GM18907 (cell line): ENCODE measurements at regions not wholly inside any gene's neighbourhood (a gene's known extent, or its start where the extent isn't known, plus 50 kb on each side); places are given as distances from the start of the nearest gene placed in this dataset.
"Not testable (repeated sequence)": the region's sequence is repeated elsewhere in the genome, so short reads cannot be mapped to it uniquely, and the experiment has no call there.

Experiments
- ATAC-seq: cut with Tn5 transposase; IDR thresholded peaks from one replicate; pipeline ENCODE4 v1.9.1; 2021; ENCODE audit warnings: mild to moderate bottlenecking, moderate library complexity; ENCODE audit not compliant: unreplicated experiment

DNA sequence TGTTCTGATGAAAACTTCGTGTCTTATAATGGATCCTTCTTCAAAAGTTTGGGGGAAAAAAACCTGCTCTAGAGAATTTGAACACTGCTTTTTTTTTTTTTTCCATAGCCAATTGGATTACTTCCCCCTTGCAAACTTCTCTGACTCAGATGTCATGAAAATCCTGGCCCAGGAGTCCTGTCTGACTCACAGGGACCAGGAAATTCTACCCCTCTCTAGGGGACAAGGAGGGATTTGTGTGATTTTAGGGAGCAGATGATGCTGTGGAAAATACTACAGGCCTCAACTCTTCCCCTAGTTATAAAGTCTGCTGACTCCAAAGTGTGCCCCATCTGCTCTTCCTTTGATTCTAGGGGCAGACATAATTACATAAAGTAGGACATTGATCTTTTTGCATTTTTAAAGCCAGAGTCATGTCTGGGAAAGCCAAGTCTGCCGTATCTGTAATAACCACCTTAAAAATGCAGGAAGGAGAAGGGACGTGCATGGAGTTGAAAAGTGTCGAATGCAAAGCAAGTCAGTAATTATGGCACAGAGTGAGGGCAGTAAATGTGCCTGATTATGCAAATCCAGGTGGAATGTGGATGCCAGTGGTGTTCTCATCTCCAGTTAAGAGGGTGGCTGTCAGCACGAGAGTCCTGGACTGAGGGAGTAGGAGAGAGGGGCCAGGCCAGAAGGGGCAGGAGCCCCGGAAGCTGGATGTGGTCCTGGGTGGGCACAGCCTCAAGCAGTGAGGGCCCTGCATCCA lies 144.3 kb upstream of the SULF2 start:
- ATAC-seq: no peak

DNA sequence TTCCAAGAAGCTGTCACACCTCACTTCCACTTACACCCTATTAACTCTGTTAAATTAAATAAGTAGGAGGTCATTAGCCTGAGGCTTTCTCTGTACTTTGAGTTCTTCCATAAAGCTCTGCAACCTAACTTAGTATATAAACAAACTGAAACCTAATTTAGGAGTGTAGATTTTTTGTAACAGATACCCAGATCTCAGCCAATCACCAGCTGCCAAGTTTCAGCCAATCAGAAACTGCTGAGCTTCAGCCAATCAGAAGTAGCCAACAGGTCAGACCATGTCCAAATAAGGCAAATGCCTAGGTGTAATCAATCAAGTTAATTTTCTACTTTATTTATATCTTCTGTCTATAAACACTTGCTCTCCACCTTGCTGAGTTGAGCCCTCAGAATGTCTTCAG lies 142.7 kb upstream of the SULF2 start:
- no peak for ATAC-seq

DNA sequence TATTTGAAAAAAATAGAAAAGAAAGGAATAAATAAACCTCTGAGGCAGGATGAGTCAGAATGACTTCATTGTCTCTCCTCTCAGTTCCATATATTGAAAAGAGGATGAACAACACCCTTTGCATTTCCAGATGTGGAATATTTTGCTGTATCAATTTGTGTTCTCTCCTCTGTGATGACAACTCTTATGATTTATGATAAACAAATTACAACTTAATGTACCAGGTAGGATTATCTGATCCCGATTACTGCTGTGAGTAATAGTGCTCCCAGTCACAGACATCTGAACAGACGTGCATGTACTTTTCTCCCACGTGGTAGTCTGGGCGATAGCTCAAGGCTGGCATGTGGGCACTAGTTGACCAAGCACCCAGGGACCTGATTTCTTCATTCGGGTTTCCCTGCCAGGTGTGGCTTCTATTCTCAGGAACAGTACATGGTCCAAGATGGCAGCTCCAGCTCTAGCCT lies 142.1 kb upstream of the SULF2 start:
- ATAC-seq: no peak

DNA sequence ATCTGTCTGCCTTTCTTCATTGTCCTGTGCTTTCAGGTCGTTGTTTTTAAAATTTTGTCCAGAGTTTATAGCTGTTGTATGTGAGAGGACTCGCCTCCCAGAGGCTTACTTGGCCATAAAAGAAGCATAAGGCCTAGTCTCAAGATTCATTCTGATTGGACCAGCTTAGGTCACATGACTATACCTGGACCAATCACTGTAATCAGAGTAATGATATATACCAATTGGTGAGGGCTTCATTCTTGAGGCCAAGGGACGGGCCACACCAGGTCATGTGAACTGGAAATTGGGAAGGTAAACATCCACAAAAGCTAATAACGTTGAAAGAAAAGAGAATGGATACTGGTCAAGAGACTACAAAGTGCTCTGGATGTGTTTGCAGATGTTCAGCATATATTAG lies 141.4 kb upstream of the SULF2 start:
- no peak for ATAC-seq

DNA sequence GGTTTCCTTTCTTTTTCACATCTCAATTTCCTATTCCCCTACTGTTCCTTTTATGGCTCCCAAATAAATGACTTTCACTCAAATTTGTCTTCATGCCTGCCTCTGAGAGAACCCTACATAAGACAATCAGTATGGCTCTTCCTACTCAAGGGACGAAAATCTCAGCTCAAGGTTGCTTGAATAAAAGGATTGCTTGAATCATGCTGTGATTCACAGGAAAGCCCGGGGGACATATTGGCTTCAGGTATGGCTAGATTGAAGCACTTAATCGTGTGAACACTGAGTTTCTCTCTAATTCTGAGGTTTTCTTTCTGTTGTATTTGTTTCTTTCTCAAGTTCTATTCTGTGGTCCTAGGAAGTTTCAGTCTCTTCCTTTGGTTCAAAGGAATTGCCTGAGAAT lies 140.3 kb upstream of the SULF2 start:
- no peak for ATAC-seq

DNA sequence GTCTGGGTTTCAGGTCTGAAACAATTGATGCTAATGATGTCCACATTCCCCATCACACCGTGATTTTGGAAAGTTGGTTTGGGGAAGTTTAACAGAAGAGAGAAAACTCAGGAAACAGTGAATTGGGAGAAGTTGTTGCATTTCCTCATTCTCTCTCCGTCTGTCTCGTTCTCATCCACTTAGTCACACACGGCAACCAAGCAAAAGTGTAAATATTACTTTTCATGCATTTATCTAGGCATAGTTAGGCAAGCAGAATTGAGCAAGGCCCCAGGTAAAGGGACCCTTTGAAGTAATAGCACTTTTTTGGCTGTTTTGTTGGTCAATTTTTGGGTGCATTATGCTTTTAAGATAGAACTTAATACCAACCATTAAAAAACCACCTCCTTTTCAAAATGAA lies 137.0 kb upstream of the SULF2 start:
- ATAC-seq: no peak

DNA sequence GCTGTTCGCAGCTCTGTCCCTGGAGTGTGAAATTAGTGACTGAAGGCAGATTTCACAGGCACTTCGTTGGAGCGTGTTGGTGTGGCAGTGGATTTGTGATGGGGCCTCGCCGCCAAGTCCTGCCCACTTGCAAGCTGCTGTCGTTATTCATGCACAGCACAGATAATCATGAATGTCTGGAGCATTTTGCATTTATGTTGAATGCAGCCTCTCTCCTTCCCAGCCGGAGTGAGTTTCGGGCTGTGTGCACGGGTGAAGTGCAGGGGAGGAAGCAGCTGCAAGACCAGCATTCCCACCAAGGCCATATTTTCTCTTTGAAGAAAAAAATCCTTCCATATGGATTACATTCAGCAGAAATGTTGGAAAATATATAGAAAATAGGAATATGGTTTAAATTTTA lies 136.5 kb upstream of the SULF2 start:
- not testable (repeated sequence) for ATAC-seq

DNA sequence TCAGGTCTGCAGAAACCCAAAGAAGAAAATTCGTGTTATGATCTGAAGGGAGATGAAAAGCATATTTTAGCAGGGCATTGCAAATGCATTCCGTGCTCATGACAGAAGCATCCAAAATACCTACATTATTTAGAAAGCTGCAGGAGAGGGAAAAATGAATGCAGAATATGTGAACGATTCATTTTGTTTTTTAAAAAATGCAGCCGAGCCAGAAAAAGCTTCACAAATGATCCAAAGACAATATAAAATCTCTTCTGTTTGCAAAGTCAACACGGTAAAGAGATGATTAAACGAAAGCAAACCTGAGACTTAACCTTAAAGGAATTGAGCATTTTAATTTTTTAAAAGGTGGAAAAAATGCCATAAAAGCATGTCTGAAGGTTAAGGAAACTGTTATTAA lies 136.1 kb upstream of the SULF2 start:
- no peak for ATAC-seq

DNA sequence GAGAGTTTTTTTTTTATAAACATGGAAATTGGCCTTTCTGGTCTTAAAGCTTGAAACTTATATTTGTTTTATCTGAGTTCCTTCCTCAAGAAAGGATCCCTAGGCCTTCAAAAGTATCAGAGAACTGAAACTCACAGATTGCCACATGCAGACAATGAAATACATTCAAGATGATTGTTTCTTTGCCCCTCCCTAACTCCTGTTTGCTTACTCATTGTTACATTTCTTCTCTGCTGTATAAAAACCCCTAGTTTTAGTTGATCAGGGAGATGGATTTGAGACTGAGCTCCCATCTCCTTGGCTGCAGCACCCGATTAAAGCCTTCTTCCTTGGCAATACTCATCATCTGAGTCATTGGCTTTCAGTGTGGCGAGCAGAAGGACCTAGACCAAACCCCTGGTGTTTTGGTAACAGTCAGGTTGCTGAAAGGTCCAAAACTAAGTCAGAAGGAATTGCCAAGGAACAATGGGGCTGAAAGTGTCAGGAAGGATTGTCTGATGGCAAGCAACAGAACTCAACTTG lies 132.3 kb upstream of the SULF2 start:
- ATAC-seq: no peak

DNA sequence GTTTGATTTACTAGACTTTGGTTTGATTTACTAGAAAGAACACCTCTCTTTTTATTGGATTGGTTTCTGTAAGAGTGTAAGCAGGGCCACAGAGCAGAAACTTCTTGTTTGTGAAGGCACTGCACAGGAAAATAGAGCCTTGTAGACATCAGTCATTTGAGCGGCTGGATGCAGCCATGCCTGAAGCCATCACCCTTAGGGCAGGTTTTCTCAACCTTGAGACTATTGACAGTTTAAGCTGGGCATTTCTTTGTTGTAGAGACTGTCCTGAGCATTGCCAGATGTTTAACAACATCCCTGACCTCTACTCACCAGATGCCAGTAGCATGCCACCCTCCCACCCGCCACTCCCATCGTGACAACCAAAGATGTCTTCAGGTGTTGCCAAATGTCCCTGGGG lies 130.2 kb upstream of the SULF2 start:
- ATAC-seq: no peak

DNA sequence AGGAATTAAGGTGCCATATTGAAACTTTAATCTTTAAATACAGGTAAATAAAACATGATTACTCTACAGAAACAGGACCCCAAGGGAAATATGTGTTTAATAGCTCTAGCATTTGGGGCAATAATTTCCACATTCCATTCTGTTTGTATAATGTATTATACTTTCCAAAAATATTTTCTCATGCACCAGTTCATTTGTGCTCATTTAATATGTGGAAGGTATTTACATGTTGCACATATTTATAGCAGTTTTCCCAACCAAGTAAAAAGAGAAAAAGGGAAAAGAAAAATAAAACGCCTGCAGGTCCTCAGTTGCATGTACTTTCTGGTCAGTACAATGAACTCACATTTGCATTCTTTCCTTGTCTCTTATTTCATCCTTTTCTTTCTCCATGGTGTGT lies 129.5 kb upstream of the SULF2 start:
- no peak for ATAC-seq

DNA sequence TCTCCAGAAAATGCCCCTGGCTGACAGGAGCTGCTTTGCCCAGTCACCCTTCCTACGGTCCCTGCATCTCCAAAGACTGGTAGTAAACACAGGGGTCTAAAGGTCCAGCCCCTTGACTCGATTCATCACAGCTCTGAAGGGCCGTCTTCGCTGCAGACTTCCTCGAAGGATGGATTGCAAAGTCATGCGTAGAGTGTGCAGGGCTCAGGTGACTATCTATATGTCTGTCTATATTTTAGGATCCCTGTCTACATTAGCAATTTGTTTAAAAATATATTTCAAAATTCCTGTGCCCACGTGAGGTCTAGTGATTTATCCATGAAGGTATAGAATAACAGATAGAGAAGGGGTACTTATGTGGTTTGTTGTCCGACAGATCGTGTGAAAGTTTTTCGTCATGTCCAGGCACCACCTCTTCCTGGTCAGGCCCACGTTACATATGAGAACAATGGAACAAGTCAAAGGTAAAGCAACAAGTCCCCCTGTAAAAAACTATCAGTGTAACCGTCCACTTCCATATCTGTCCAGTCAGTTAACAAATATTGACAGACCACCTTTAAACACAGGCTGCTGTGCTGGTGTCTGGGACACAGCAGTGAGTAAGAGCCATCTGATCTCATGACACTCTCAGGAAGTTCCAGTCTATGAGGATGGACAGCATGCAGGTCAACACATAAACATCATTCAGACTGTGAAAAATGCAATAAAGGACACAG lies 127.7 kb upstream of the SULF2 start:
- not testable (repeated sequence) for ATAC-seq

DNA sequence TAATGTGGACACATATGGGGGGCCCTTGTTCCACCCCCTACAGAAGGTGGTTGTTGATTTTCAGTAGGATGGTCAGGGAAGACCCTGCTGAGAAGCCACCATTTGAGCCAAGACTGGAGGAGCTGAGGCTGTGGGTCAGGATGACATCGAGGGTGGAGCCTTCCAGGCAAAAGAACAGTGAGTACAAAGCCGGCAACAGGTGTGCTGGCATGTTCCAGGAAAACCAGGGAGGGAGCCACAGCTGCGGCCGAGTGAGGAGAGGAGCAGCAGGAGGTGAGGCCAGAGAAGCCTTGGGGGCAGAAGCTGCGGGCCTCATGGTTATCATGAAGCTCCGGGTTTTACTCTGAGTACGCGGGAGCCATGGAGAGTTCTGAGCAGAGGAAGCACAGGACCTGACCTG lies 126.9 kb upstream of the SULF2 start:
- ATAC-seq: not testable (repeated sequence)

DNA sequence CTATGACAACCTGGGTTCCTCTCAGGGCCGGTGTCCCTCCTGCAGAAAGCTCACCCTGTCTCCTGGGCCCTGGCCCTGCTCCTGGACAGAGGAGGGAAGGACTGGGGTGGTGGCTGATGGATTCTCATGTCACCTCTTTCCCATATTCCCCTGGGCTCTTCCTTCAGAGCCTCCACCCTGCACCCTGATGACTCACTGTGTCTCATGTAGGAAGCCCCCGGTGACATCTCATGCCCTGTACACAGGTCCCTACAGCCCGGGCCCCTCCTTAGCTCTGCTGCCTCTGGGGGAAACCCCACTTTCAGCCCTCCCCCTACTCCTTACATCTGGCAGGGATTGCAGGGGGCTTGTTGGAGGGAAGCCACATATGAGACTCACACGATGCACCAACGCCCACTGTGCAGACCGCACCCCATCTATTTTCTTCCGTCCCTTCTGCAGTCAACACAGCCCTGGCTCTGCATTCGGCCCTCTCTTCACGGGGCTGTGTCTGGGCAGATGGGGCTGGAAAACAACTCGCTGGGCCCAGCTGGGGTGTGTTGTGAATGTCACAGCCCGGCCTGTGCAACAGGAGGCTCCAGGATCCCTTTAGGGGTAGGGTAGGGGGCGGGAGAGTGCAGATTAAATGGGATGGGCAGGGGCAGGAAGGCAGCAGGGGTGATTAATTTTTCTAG lies 124.6 kb upstream of the SULF2 start:
- ATAC-seq: not testable (repeated sequence)

DNA sequence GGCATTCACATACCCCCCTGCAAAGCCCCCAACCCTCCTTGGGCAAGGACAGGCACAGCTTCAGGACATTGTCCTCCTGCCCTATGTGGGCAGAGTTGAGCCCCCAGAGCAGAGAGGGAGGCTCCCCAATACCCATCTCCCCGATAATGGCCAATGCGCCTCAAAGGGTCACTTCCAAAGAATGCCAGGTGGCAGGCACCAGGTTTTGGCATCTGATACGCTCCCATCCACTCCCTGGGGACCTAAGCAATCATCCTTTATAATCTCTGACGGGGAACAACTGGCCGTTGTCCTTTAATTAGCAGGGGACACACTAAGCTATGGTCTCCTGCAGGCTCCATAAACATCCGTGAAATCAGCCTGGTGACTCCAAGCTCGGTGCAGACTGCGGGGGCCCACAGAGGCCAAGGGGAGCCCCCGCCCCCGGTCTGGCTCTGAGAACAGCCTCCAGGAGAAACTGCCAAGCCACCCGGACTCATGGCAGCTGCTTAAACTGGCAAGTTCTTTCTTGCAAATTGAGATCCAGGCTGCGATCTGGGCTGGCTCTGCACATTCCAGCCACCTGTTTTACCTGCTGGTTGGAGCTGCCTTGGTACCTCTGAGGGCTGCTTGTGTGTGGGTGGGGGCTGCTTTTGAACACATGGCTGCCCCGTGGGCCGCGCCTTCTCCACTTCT lies 123.2 kb upstream of the SULF2 start:
- ATAC-seq: not testable (repeated sequence)

DNA sequence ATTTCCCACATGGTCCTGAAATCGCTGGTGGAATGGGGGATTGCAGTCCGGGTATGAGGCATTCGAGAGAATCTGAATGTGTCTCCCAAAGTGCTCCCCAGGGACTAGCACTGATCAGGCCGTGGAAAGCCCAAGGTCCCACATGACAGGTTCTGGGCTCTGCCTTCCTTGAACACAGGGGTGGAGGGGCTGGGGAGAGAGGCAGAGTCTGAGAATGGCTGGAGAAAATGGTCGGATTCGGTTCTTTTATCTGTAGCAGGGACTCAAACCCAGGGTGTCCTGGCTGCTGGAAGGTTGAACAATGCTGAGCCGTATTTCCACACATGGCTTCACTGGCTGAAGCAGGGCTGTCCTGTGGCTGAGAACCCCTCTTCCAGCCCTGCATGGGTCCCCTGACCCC lies 122.7 kb upstream of the SULF2 start:
- ATAC-seq: not testable (repeated sequence)

DNA sequence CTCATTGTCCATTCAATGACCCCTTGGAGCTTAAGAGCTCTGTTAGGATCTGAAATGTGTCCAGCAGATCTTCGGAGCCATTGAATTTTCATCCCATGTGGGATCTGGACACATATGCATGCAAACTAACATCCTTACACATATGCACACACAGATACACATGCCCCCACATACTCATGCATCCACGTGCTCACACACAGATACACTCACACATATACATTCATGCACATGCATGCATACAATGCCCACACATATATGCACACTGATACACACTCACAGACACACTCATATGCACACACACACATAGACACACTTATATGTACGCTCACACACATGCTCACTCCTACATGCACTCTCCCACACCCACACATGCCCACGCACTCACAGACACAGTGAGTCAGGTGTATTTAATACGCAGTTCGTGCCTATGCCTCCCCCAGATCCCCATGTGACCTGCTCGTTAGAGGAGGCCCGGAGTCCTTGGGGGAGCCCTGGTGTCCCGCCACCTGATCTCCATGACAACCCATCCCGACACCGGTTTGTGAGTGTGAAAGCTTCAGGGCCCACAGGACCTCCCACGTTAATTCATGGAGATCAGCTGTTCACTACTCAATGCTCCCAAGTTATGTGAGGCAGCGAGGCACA lies 121.9 kb upstream of the SULF2 start:
- no peak for ATAC-seq

DNA sequence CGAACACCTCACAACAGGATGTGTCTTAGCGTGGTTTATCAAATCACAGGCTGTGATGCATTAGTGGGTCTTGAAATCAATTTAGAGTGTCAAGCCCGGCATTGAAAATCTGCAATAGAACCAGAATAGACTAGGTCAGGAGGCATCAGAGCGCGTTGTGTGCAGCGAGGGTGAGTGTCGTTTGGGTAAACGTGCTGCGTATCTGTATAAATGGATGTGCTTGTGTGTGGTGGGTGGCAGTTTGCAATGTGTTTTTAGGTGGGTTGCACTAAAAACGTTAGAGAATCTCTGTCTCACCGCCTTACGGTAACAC lies 121.0 kb upstream of the SULF2 start:
- ATAC-seq: no peak

DNA sequence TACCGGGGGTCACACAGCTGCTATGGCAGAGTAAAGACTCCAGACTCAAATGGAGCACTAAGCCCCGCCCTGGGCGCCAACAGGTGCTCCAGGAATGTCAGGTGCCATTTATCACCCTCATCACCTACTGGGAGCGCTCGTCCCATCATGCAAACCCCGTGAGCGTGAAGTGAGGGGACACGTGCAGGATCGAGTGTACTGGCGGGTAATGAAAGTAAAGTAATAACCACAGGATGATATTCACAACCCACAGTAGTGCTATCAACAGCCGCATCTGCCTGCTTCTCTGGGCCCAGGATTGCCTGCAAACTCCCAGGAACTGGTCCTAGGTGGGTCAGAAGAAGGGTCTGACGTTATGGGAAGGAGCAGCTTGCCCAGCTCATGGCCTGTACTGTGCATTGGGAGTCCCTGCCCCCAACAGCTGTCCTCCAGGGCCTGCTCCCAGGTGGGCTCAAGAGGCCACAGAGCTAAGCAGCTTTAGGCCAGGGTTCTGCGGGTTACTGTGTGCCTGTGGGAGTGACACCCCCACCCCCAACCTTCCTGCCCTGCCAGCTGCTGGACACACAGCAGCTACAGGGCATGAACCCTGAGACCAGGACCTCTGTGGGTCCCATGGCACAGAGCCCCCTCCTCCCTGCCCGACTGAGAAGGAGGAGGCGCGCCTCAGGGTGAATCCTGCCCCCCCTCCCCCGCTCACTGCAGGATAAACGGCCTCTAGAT lies 120.5 kb upstream of the SULF2 start:
- no peak for ATAC-seq

DNA sequence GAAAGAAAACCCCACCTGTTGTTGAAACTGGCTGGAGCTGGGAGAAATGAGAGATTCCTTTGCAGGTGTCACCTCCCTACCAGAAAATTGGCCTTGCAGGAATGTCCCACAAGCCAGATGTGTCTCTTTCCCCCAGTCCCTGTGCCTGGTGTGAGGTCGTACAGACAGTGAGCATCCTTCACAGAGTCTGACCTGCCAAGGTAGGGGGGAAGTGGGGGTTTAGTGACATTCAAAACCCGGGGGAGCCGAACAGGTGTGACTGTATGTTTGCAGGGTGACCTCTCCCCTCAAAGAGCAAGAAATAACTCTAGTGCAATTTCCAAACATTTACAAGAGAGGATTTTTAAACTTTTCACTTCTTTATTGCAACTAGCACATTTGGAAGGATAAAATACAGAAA lies 117.7 kb upstream of the SULF2 start:
- ATAC-seq: not testable (repeated sequence)
